ENCODE measurements at regions not wholly inside any gene's neighbourhood (a gene's known extent, or its start where the extent isn't known, plus 50 kb on each side); places are given as distances from the start of the nearest gene placed in this dataset.

- H3K4me1 ChIP-seq (ENCODE audit: control insufficient read depth in 1 of 2, insufficient read depth in 2 of 2, low read length in 2 of 2), result no peaks in the 10 kb centered on the region
- H3K27me3 ChIP-seq (ENCODE audit: low read depth, low read length), result no peaks in the 10 kb centered on the region
- no peak overlapping the region for H3K27ac ChIP-seq (ENCODE audit: low read length)
- H3K4me3 ChIP-seq (ENCODE audit: low read depth in 1 of 2, low read length in 2 of 2), result no peak overlapping the region
- no peaks in the 10 kb centered on the region for H3K9me3 ChIP-seq (ENCODE audit: control insufficient read depth in 1 of 2, low read length in 2 of 2)
- H3K36me3 ChIP-seq (ENCODE audit: control insufficient read depth in 1 of 2, insufficient read depth in 2 of 2, low read length in 2 of 2), result no peaks in the 10 kb centered on the region
Measured at GRCh38 chr2:15702452-15702851, 110.8 kb downstream of the DDX1 start.

GRCh38 chr2:15703365-15703869, 111.7 kb downstream of the DDX1 start:
- Histone ChIP-seq H3K27me3 (ENCODE audit: low read depth, low read length) (no peaks in the 10 kb centered on the region), H3K27ac (ENCODE audit: low read length) (no peak overlapping the region), H3K4me3 (ENCODE audit: low read depth in 1 of 2, low read length in 2 of 2) (no peak overlapping the region), H3K36me3 (ENCODE audit: control insufficient read depth in 1 of 2, insufficient read depth in 2 of 2, low read length in 2 of 2) (no peaks in the 10 kb centered on the region), H3K4me1 (ENCODE audit: control insufficient read depth in 1 of 2, insufficient read depth in 2 of 2, low read length in 2 of 2) (no peaks in the 10 kb centered on the region), H3K9me3 (ENCODE audit: control insufficient read depth in 1 of 2, low read length in 2 of 2) (no peaks in the 10 kb centered on the region)

GRCh38 chr2:15704086-15704787, 112.6 kb downstream of the DDX1 start:
- H3K27ac ChIP-seq (ENCODE audit: low read length), result no peak overlapping the region
- no peaks in the 10 kb centered on the region for H3K27me3 ChIP-seq (ENCODE audit: low read depth, low read length)
- no peaks in the 10 kb centered on the region for H3K4me1 ChIP-seq (ENCODE audit: control insufficient read depth in 1 of 2, insufficient read depth in 2 of 2, low read length in 2 of 2)
- H3K9me3 ChIP-seq (ENCODE audit: control insufficient read depth in 1 of 2, low read length in 2 of 2), result no peaks in the 10 kb centered on the region
- H3K36me3 ChIP-seq (ENCODE audit: control insufficient read depth in 1 of 2, insufficient read depth in 2 of 2, low read length in 2 of 2), result no peaks in the 10 kb centered on the region
- no peak overlapping the region for H3K4me3 ChIP-seq (ENCODE audit: low read depth in 1 of 2, low read length in 2 of 2)

- Histone ChIP-seq H3K9me3 (ENCODE audit: control insufficient read depth in 1 of 2, low read length in 2 of 2) (no peaks in the 10 kb centered on the region), H3K27ac (ENCODE audit: low read length) (no peak overlapping the region), H3K27me3 (ENCODE audit: low read depth, low read length) (no peaks in the 10 kb centered on the region), H3K4me1 (ENCODE audit: control insufficient read depth in 1 of 2, insufficient read depth in 2 of 2, low read length in 2 of 2) (no peaks in the 10 kb centered on the region), H3K36me3 (ENCODE audit: control insufficient read depth in 1 of 2, insufficient read depth in 2 of 2, low read length in 2 of 2) (no peaks in the 10 kb centered on the region), H3K4me3 (ENCODE audit: low read depth in 1 of 2, low read length in 2 of 2) (no peak overlapping the region)
Measured at GRCh38 chr2:15704788-15705115, 113.1 kb downstream of the DDX1 start.

GRCh38 chr2:15705310-15705709, 113.6 kb downstream of the DDX1 start:
- no peaks in the 10 kb centered on the region for H3K4me1 ChIP-seq (ENCODE audit: control insufficient read depth in 1 of 2, insufficient read depth in 2 of 2, low read length in 2 of 2)
- no peaks in the 10 kb centered on the region for H3K36me3 ChIP-seq (ENCODE audit: control insufficient read depth in 1 of 2, insufficient read depth in 2 of 2, low read length in 2 of 2)
- H3K9me3 ChIP-seq (ENCODE audit: control insufficient read depth in 1 of 2, low read length in 2 of 2), result no peaks in the 10 kb centered on the region
- H3K4me3 ChIP-seq (ENCODE audit: low read depth in 1 of 2, low read length in 2 of 2), result no peak overlapping the region
- H3K27ac ChIP-seq (ENCODE audit: low read length), result no peak overlapping the region
- H3K27me3 ChIP-seq (ENCODE audit: low read depth, low read length), result no peaks in the 10 kb centered on the region

- no peaks in the 10 kb centered on the region for H3K4me1 ChIP-seq (ENCODE audit: control insufficient read depth in 1 of 2, insufficient read depth in 2 of 2, low read length in 2 of 2)
- no peak overlapping the region for H3K4me3 ChIP-seq (ENCODE audit: low read depth in 1 of 2, low read length in 2 of 2)
- H3K27me3 ChIP-seq (ENCODE audit: low read depth, low read length), result no peaks in the 10 kb centered on the region
- no peaks in the 10 kb centered on the region for H3K9me3 ChIP-seq (ENCODE audit: control insufficient read depth in 1 of 2, low read length in 2 of 2)
- H3K27ac ChIP-seq (ENCODE audit: low read length), result no peak overlapping the region
- H3K36me3 ChIP-seq (ENCODE audit: control insufficient read depth in 1 of 2, insufficient read depth in 2 of 2, low read length in 2 of 2), result no peaks in the 10 kb centered on the region
Measured at GRCh38 chr2:15705839-15706386, 114.2 kb downstream of the DDX1 start.

- H3K4me1 ChIP-seq (ENCODE audit: control insufficient read depth in 1 of 2, insufficient read depth in 2 of 2, low read length in 2 of 2), result no peaks in the 10 kb centered on the region
- no peak overlapping the region for H3K4me3 ChIP-seq (ENCODE audit: low read depth in 1 of 2, low read length in 2 of 2)
- H3K36me3 ChIP-seq (ENCODE audit: control insufficient read depth in 1 of 2, insufficient read depth in 2 of 2, low read length in 2 of 2), result no peaks in the 10 kb centered on the region
Measured at GRCh38 chr2:15706424-15706823, 114.8 kb downstream of the DDX1 start.

GRCh38 chr2:15706986-15707632, 115.4 kb downstream of the DDX1 start:
- Histone ChIP-seq H3K4me1 (ENCODE audit: control insufficient read depth in 1 of 2, insufficient read depth in 2 of 2, low read length in 2 of 2) (no peaks in the 10 kb centered on the region), H3K27ac (ENCODE audit: low read length) (no peak overlapping the region), H3K9me3 (ENCODE audit: control insufficient read depth in 1 of 2, low read length in 2 of 2) (no peaks in the 10 kb centered on the region), H3K4me3 (ENCODE audit: low read depth in 1 of 2, low read length in 2 of 2) (no peak overlapping the region), H3K36me3 (ENCODE audit: control insufficient read depth in 1 of 2, insufficient read depth in 2 of 2, low read length in 2 of 2) (no peaks in the 10 kb centered on the region), H3K27me3 (ENCODE audit: low read depth, low read length) (no peaks in the 10 kb centered on the region)

More at GRCh38 chr2:15706424-15706823, 114.8 kb downstream of the DDX1 start:
- Histone ChIP-seq H3K9me3 (ENCODE audit: control insufficient read depth in 1 of 2, low read length in 2 of 2) (no peaks in the 10 kb centered on the region), H3K27ac (ENCODE audit: low read length) (no peak overlapping the region), H3K27me3 (ENCODE audit: low read depth, low read length) (no peaks in the 10 kb centered on the region)

- Histone ChIP-seq H3K27me3 (ENCODE audit: low read depth, low read length) (no peaks in the 10 kb centered on the region), H3K9me3 (ENCODE audit: control insufficient read depth in 1 of 2, low read length in 2 of 2) (no peaks in the 10 kb centered on the region), H3K27ac (ENCODE audit: low read length) (no peak overlapping the region), H3K4me1 (ENCODE audit: control insufficient read depth in 1 of 2, insufficient read depth in 2 of 2, low read length in 2 of 2) (no peaks in the 10 kb centered on the region), H3K36me3 (ENCODE audit: control insufficient read depth in 1 of 2, insufficient read depth in 2 of 2, low read length in 2 of 2) (no peaks in the 10 kb centered on the region), H3K4me3 (ENCODE audit: low read depth in 1 of 2, low read length in 2 of 2) (no peak overlapping the region)
Measured at GRCh38 chr2:15708161-15708560, 116.5 kb downstream of the DDX1 start.

- H3K9me3 ChIP-seq (ENCODE audit: control insufficient read depth in 1 of 2, low read length in 2 of 2), result no peaks in the 10 kb centered on the region
- no peaks in the 10 kb centered on the region for H3K4me1 ChIP-seq (ENCODE audit: control insufficient read depth in 1 of 2, insufficient read depth in 2 of 2, low read length in 2 of 2)
- no peak overlapping the region for H3K27ac ChIP-seq (ENCODE audit: low read length)
- H3K4me3 ChIP-seq (ENCODE audit: low read depth in 1 of 2, low read length in 2 of 2), result no peak overlapping the region
- no peaks in the 10 kb centered on the region for H3K36me3 ChIP-seq (ENCODE audit: control insufficient read depth in 1 of 2, insufficient read depth in 2 of 2, low read length in 2 of 2)
- no peaks in the 10 kb centered on the region for H3K27me3 ChIP-seq (ENCODE audit: low read depth, low read length)
Measured at GRCh38 chr2:15708865-15709820, 117.5 kb downstream of the DDX1 start.
